ENCODE measurements at regions not wholly inside any gene's neighbourhood (a gene's known extent, or its start where the extent isn't known, plus 50 kb on each side); places are given as distances from the start of the nearest gene placed in this dataset.

DNA sequence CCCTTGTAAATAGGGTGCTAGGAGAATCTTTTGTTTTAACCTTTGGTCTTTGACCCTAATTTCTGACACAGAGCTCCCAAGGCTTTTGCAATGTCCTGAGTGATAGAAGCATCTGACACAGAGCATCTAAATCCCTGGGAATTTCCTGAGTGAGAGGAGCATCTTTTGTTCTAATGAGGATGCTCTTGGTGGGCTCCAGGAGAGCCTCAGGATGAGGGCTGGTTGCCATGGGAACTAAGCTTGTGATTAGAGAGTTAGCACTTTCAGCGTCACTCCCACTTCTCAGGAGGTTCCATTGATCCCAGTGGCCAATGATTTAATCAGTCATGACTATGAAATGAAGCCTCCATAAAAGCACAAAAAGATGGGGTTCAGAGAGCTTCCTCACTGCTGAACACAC is 264.8 kb downstream of the KIF20B start:
- TF ChIP-seq, protein P1, sequence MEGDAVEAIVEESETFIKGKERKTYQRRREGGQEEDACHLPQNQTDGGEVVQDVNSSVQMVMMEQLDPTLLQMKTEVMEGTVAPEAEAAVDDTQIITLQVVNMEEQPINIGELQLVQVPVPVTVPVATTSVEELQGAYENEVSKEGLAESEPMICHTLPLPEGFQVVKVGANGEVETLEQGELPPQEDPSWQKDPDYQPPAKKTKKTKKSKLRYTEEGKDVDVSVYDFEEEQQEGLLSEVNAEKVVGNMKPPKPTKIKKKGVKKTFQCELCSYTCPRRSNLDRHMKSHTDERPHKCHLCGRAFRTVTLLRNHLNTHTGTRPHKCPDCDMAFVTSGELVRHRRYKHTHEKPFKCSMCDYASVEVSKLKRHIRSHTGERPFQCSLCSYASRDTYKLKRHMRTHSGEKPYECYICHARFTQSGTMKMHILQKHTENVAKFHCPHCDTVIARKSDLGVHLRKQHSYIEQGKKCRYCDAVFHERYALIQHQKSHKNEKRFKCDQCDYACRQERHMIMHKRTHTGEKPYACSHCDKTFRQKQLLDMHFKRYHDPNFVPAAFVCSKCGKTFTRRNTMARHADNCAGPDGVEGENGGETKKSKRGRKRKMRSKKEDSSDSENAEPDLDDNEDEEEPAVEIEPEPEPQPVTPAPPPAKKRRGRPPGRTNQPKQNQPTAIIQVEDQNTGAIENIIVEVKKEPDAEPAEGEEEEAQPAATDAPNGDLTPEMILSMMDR (IDR thresholded peaks at IDR 0.05; ENCODE audit: insufficient read depth, low read depth, low read length) = no peak
- TF ChIP-seq EZH2 (IDR thresholded peaks at IDR 0.05; ENCODE audit: insufficient read depth, low read length) = no peak
